GM12878 (cell line): ENCODE measurements at regions not wholly inside any gene's neighbourhood (a gene's known extent, or its start where the extent isn't known, plus 50 kb on each side); places are given as distances from the start of the nearest gene placed in this dataset.

Experiments
- ATAC-seq: fragments of 200-7000 bp; cut with Tn5 transposase; 3 replicates; pipeline ENCODE4 v1.9.1; 2020; ENCODE audit warnings: mild to moderate bottlenecking, moderate library complexity
- BruUV-seq: library from RNA; stranded (reverse); fragments of 400-500 nt; replicated peaks from 2 replicates; lab custom pipeline; 2021; lab: Mats Ljungman, UMichigan
- CTCF ChIA-PET: fragments of 300-600 bp; sonication (Branson Sonifier 250); formaldehyde crosslinking; extraction: SDS; loops from one replicate; lab custom pipeline; 2021; ENCODE audit warnings: inconsistent platforms; lab: Yijun Ruan, JAX
- POLR2A ChIA-PET: fragments of 350-600 bp; formaldehyde crosslinking; extraction: SDS; loops from one replicate; lab custom pipeline; 2021; ENCODE audit warnings: inconsistent platforms; lab: Charles Lee
- RAD21 ChIA-PET: fragments of 300-600 bp; sonication (Branson Sonifier 250); formaldehyde crosslinking; loops from one replicate; lab custom pipeline; 2023; ENCODE audit warnings: antibody characterized with exemption; ENCODE audit not compliant: unreplicated experiment; lab: Charles Lee
- SMC1A ChIA-PET: fragments of 300-600 bp; sonication (Branson Sonifier 250); formaldehyde crosslinking; loops from one replicate; lab custom pipeline; 2023; ENCODE audit not compliant: unreplicated experiment, uncharacterized antibody; lab: Charles Lee
- DNase-seq: peaks from one replicate; pipeline ENCODE4 v3.0.0-alpha.2; 2011; ENCODE audit warnings: low read depth, low spot score
- FAIRE-seq: peaks from 3 replicates; lab custom pipeline; 2011; peaks lifted over from hg19 to GRCh38; lab: Jason Lieb, UNC
- H2AFZ ChIP-seq: 2 replicates; pipeline ENCODE4 v1.6.0; 2011; ENCODE audit warnings: low read depth, low read length, control low read depth; ENCODE audit not compliant: control insufficient read depth
- H3K27ac ChIP-seq: 2 replicates; pipeline ENCODE4 v1.5.1; 2011; ENCODE audit warnings: control low read depth; ENCODE audit not compliant: control insufficient read depth, insufficient read depth
- H3K27me3 ChIP-seq, 2 experiments: replicated peaks in 1 of 2; 2 replicates each; pipeline versions ENCODE4 v1.6.0 to v1.6.1; 2011; ENCODE audit warnings: low read length in 1 of 2; ENCODE audit not compliant: control insufficient read depth in 2 of 2, insufficient read depth in 2 of 2
- H3K36me3 ChIP-seq, 2 experiments: 2 replicates each; pipeline ENCODE4 v1.5.1; 2011; ENCODE audit warnings: low read length in 1 of 2; ENCODE audit not compliant: control insufficient read depth in 2 of 2, insufficient read depth in 2 of 2
- H3K4me1 ChIP-seq: 2 replicates; pipeline ENCODE4 v1.6.1; 2011; ENCODE audit warnings: mild to moderate bottlenecking, low read length, moderate library complexity, mixed read lengths; ENCODE audit not compliant: control insufficient read depth, insufficient read depth
- H3K4me2 ChIP-seq: 2 replicates; pipeline ENCODE4 v1.6.0; 2011; ENCODE audit warnings: control low read depth; ENCODE audit not compliant: control insufficient read depth, insufficient read depth
- H3K4me3 ChIP-seq: fragments of 200-600 bp; sonication (generic); 2 replicates; pipeline ENCODE4 v1.5.1; 2016
- H3K79me2 ChIP-seq: 2 replicates; pipeline ENCODE4 v1.6.0; 2011; ENCODE audit warnings: low read length; ENCODE audit not compliant: control insufficient read depth, insufficient read depth
- H3K9ac ChIP-seq: 2 replicates; pipeline ENCODE4 v1.8.0; 2011; ENCODE audit warnings: low read length, control low read depth, mixed read lengths; ENCODE audit not compliant: control insufficient read depth, insufficient read depth
- H3K9me3 ChIP-seq: replicated peaks from 3 replicates; pipeline ENCODE4 v1.5.1; 2011; ENCODE audit warnings: mild to moderate bottlenecking, low read length; ENCODE audit not compliant: control insufficient read depth, insufficient read depth
- H4K20me1 ChIP-seq: 2 replicates; pipeline ENCODE4 v1.6.0; 2011; ENCODE audit not compliant: control insufficient read depth, insufficient read depth
- EP300 ChIP-seq, 2 experiments: fragments of 150-350 bp in 1 of 2; IDR thresholded peaks; 2 replicates each; pipeline ENCODE4 v1.6.1; 2011 to 2012; ENCODE audit warnings: low read depth in 2 of 2, low read length in 2 of 2, borderline replicate concordance in 1 of 2, improper control_type of control experiment in 1 of 2, inconsistent platforms in 1 of 2; ENCODE audit not compliant: control insufficient read depth in 1 of 2
- EZH2 ChIP-seq: IDR thresholded peaks from 2 replicates; pipeline ENCODE4 v1.6.1; 2012; ENCODE audit warnings: low read depth, mild to moderate bottlenecking, control low read depth, inconsistent platforms, low read length, borderline replicate concordance; ENCODE audit not compliant: control insufficient read depth
- MTA3 ChIP-seq: IDR thresholded peaks from 2 replicates; pipeline ENCODE4 v1.6.1; 2012; ENCODE audit warnings: low read length, inconsistent platforms, borderline replicate concordance
- RELA ChIP-seq: fragments of 450-650 bp; IDR thresholded peaks from 2 replicates; pipeline ENCODE4 v1.8.0; 2014; ENCODE audit warnings: borderline replicate concordance; ENCODE audit not compliant: partially characterized antibody
- ZBTB40 ChIP-seq: fragments of 450-650 bp; IDR thresholded peaks from 2 replicates; pipeline ENCODE4 v1.6.1; 2016; ENCODE audit warnings: mild to moderate bottlenecking, moderate library complexity, borderline replicate concordance
- WGBS: methylation state at CpG from one replicate; pipeline ENCODE4 v1.1.6; 2016; ENCODE audit warnings: low lambda C conversion rate; ENCODE audit not compliant: insufficient replicate concordance, insufficient coverage; ENCODE audit errors: missing lambda C conversion rate; 5-methylcytosine and 5-hydroxymethylcytosine counted together
- in situ Hi-C: fragments of 300-500 bp; cut with MboI; formaldehyde crosslinking; loops from 9 replicates; pipeline ENCODE4 v1.14.3; 2018; ENCODE audit warnings: mixed read lengths
- intact Hi-C: fragments of 100-400 bp; cut with micrococcal nuclease; formaldehyde crosslinking; loops from one replicate; pipeline ENCODE4 v1.14.2; 2022; ENCODE audit not compliant: unreplicated experiment

DNA sequence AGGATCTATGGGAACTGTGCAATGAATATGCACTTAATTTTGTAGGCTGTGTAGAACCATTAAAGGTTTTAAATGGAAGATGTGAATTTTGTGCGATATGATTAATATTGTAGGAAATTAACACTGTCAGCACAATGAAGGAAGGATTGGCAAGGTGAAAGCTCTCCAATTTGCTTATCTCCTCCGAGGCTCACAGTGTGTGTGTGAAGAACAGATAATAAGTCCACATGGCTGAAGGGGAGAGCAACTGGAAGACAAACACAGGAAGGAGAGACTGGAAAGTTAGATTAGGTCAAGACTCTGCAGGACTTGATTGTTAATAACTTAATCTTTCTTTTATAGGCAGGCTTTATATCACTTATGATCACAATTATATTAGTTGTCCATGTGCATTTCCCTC lies 269.7 kb upstream of the VRK2 start:
- Histone ChIP-seq H3K79me2 (no peaks in the 10 kb centered on the region), H3K4me2 (no peak overlapping the region), H3K36me3 (no peaks in the 10 kb centered on the region), H3K27ac (no peak overlapping the region), H3K27me3 (no peaks in the 10 kb centered on the region), H2AFZ (no peak overlapping the region), H4K20me1 (no peaks in the 10 kb centered on the region), H3K9me3 (no peaks in the 10 kb centered on the region), H3K9ac (no peak overlapping the region), H3K4me3 (no peak overlapping the region), H3K4me1 (no peaks in the 10 kb centered on the region)
- ATAC-seq, result no peak
- intact Hi-C loops, result no loop called here
- in situ Hi-C loops, result no loop called here
- FAIRE-seq, result no peak
- ChIA-PET RAD21 (no interaction called here), CTCF (interaction anchor here (1.2 to 1.9 kb wide), 2 partner anchors 17 to 22 kb away, joined by 3 to 4 read pairs; no protein-coding TSS in a partner anchor), SMC1A (interaction anchor here (1.0 to 1.4 kb wide), 4 partner anchors 17 to 103 kb away, joined by 3 to 4 read pairs (median 4); no protein-coding TSS in a partner anchor), POLR2A (no interaction called here)
- no peak for DNase-seq
- BruUV-seq, result no TSS peak
- WGBS, result 47% methylated on average over 2 of the region's 2 CpGs
- no peak for TF ChIP-seq EP300 (IDR thresholded peaks at IDR 0.05; ENCODE audit: borderline replicate concordance in 1 of 2, control insufficient read depth in 1 of 2, low read depth in 2 of 2, low read length in 2 of 2)
- TF ChIP-seq RELA, result no peak
- TF ChIP-seq MTA3, result no peak
- TF ChIP-seq ZBTB40, result no peak
- TF ChIP-seq EZH2, result no peak
